K562 (cell line): ENCODE measurements at regions not wholly inside any gene's neighbourhood (a gene's known extent, or its start where the extent isn't known, plus 50 kb on each side); places are given as distances from the start of the nearest gene placed in this dataset.

ENCODE experiments used
- CCNT2 ChIP-seq: IDR thresholded peaks from 2 replicates; pipeline ENCODE4 v1.6.1; 2011; ENCODE audit warnings: borderline replicate concordance, low read depth, mild to moderate bottlenecking, moderate library complexity, mixed read lengths, low read length; ENCODE audit not compliant: insufficient read length; ENCODE audit errors: extremely low read depth
- DIDO1 ChIP-seq: fragments of 450-650 bp; IDR thresholded peaks from 2 replicates; pipeline ENCODE4 v1.6.1; 2016; ENCODE audit warnings: low read depth, missing biosample characterization, missing genetic modification characterization
- ETS2 ChIP-seq: IDR thresholded peaks from 2 replicates; pipeline ENCODE4 v1.6.1; 2016; ENCODE audit warnings: borderline replicate concordance, missing genetic modification characterization, mild to moderate bottlenecking, moderate library complexity, missing compliant biosample characterization; ENCODE audit not compliant: poor library complexity, severe bottlenecking
- HDGF ChIP-seq: fragments of 450-650 bp; IDR thresholded peaks from 2 replicates; pipeline ENCODE4 v1.6.1; 2016
- ILK ChIP-seq: fragments of 450-650 bp; IDR thresholded peaks from 2 replicates; pipeline ENCODE4 v1.6.1; 2016; ENCODE audit warnings: missing genetic modification characterization, low read depth, mild to moderate bottlenecking, missing compliant biosample characterization, moderate library complexity, borderline replicate concordance
- KLF1 ChIP-seq: fragments of 450-650 bp; IDR thresholded peaks from 2 replicates; pipeline ENCODE4 v1.6.1; 2016; ENCODE audit warnings: missing genetic modification characterization, missing compliant biosample characterization
- L3MBTL2 ChIP-seq: fragments of 450-650 bp; IDR thresholded peaks from 2 replicates; pipeline ENCODE4 v1.6.1; 2016; ENCODE audit warnings: mild to moderate bottlenecking, moderate library complexity
- PHTF2 ChIP-seq: fragments of 250-450 bp; sonication (Bioruptor Pico); IDR thresholded peaks from 2 replicates; pipeline ENCODE4 v1.5.0; 2021; ENCODE audit warnings: mild to moderate bottlenecking
- PYGO2 ChIP-seq: fragments of 450-650 bp; IDR thresholded peaks from 2 replicates; pipeline ENCODE4 v1.6.1; 2016; ENCODE audit warnings: mild to moderate bottlenecking, missing genetic modification characterization, moderate library complexity, missing compliant biosample characterization
- RBM15 ChIP-seq: fragments of 200-400 bp; formaldehyde crosslinking; IDR thresholded peaks from 2 replicates; pipeline ENCODE4 v1.6.1; 2018; ENCODE audit warnings: mild to moderate bottlenecking, low read length, moderate library complexity; ENCODE audit not compliant: insufficient read depth
- SFPQ ChIP-seq: fragments of 200-400 bp; formaldehyde crosslinking; IDR thresholded peaks from 2 replicates; pipeline ENCODE4 v1.6.1; 2017; ENCODE audit warnings: mild to moderate bottlenecking, low read depth, low read length, moderate library complexity
- SIX5 ChIP-seq, 2 experiments: IDR thresholded peaks; 2 replicates each; pipeline ENCODE4 v1.6.1; 2011; ENCODE audit warnings: low read length in 2 of 2, borderline replicate concordance in 1 of 2, low read depth in 1 of 2, mild to moderate bottlenecking in 1 of 2, moderate library complexity in 1 of 2; ENCODE audit not compliant: insufficient read depth in 1 of 2
- SMARCA5 ChIP-seq: fragments of 450-650 bp; IDR thresholded peaks from 2 replicates; pipeline ENCODE4 v1.6.1; 2016
- SUPT5H ChIP-seq: fragments of 450-650 bp; IDR thresholded peaks from 2 replicates; pipeline ENCODE4 v1.6.1; 2016
- ZNF354B ChIP-seq: fragments of 250-450 bp; sonication (Bioruptor Pico); IDR thresholded peaks from 2 replicates; pipeline ENCODE4 v1.4.0; 2020
- ZNF561 ChIP-seq: fragments of 450-650 bp; formaldehyde crosslinking; conservative IDR thresholded peaks from 2 replicates; pipeline ENCODE4 v1.4.0; 2020; ENCODE audit warnings: mild to moderate bottlenecking, moderate library complexity
- ZNF740 ChIP-seq, 3 experiments: fragments of 200-800 bp in 1 of 3; sonication (Bioruptor generic) in 1 of 3; sonication (generic) in 1 of 3; formaldehyde crosslinking in 1 of 3; IDR thresholded peaks; 2 replicates each; pipeline versions ENCODE4 v1.6.1 to v1.8.0; 2016 to 2022; ENCODE audit warnings: mild to moderate bottlenecking in 2 of 3, missing compliant biosample characterization in 2 of 3, missing genetic modification characterization in 2 of 3, missing genetic modification reagents in 1 of 3
- ZNF75A ChIP-seq: fragments of 450-650 bp; formaldehyde crosslinking; IDR thresholded peaks from 2 replicates; pipeline ENCODE4 v1.4.0; 2020; ENCODE audit warnings: mild to moderate bottlenecking
- ZNF830 ChIP-seq: fragments of 250-450 bp; sonication (Bioruptor Pico); IDR thresholded peaks from 2 replicates; pipeline ENCODE4 v1.5.0; 2021; ENCODE audit warnings: mild to moderate bottlenecking
- TF ChIP-seq, protein P1 (sequence below): fragments of 450-650 bp; IDR thresholded peaks from 2 replicates; pipeline ENCODE4 v1.6.1; 2016; ENCODE audit warnings: borderline replicate concordance
- TF ChIP-seq, protein P2 (sequence below): fragments of 450-650 bp; formaldehyde crosslinking; conservative IDR thresholded peaks from 2 replicates; pipeline ENCODE4 v1.4.0; 2022; ENCODE audit warnings: mild to moderate bottlenecking, missing genetic modification characterization

GRCh38 chr20:48139262-48140041, 354.2 kb upstream of the SULF2 start (continued):
- TF ChIP-seq ETS2 (peak; percentile 76), CCNT2 (no peak), ZNF75A (CRISPR knock-in tag) (peak; percentile 94), PYGO2 (tag) (peak; percentile 99), SUPT5H (no peak), ZNF830 (CRISPR knock-in tag) (peak; percentile 100), HDGF (no peak), PHTF2 (CRISPR knock-in tag) (peak; percentile 97), ZNF740 (CRISPR knock-in tag; IDR thresholded peaks at IDR 0.05) (no peak), ZNF740 (tag; IDR thresholded peaks at IDR 0.05) (peak in 1 of 2 experiments; percentile 99; a peak in 2 of 4 replicates), ZNF354B (CRISPR knock-in tag) (peak; percentile 99), SFPQ (no peak), ILK (peak; percentile 82), DIDO1 (tag) (peak; percentile 99), KLF1 (tag) (peak; percentile 97), RBM15 (no peak), SIX5 (IDR thresholded peaks at IDR 0.05; ENCODE audit: borderline replicate concordance in 1 of 2, insufficient read depth in 1 of 2, low read depth in 1 of 2, low read length in 2 of 2) (no peak), SMARCA5 (peak; percentile 10; the same call in 1 of the 2 replicates), L3MBTL2 (peak; percentile 9; the same call in 1 of the 2 replicates), ZNF561 (CRISPR knock-in tag) (peak; percentile 98)
- TF ChIP-seq, protein P1, sequence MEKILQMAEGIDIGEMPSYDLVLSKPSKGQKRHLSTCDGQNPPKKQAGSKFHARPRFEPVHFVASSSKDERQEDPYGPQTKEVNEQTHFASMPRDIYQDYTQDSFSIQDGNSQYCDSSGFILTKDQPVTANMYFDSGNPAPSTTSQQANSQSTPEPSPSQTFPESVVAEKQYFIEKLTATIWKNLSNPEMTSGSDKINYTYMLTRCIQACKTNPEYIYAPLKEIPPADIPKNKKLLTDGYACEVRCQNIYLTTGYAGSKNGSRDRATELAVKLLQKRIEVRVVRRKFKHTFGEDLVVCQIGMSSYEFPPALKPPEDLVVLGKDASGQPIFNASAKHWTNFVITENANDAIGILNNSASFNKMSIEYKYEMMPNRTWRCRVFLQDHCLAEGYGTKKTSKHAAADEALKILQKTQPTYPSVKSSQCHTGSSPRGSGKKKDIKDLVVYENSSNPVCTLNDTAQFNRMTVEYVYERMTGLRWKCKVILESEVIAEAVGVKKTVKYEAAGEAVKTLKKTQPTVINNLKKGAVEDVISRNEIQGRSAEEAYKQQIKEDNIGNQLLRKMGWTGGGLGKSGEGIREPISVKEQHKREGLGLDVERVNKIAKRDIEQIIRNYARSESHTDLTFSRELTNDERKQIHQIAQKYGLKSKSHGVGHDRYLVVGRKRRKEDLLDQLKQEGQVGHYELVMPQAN = no peak
- TF ChIP-seq, protein P2, sequence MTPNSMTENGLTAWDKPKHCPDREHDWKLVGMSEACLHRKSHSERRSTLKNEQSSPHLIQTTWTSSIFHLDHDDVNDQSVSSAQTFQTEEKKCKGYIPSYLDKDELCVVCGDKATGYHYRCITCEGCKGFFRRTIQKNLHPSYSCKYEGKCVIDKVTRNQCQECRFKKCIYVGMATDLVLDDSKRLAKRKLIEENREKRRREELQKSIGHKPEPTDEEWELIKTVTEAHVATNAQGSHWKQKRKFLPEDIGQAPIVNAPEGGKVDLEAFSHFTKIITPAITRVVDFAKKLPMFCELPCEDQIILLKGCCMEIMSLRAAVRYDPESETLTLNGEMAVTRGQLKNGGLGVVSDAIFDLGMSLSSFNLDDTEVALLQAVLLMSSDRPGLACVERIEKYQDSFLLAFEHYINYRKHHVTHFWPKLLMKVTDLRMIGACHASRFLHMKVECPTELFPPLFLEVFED (CRISPR knock-in tag) = peak; percentile 100
